SK-N-MC (cell line): ENCODE measurements at regions not wholly inside any gene's neighbourhood (a gene's known extent, or its start where the extent isn't known, plus 50 kb on each side); places are given as distances from the start of the nearest gene placed in this dataset.

Experiments
- EZH2 ChIP-seq: fragments of 200-600 bp; sonication (generic); IDR thresholded peaks from one replicate; pipeline ENCODE4 v1.6.1; 2017; ENCODE audit warnings: antibody characterized with exemption
- POLR2AphosphoS5 ChIP-seq: IDR thresholded peaks from 2 replicates; pipeline ENCODE4 v1.6.1; 2012; ENCODE audit warnings: mild to moderate bottlenecking, low read depth, low read length, borderline replicate concordance

- TF ChIP-seq POLR2AphosphoS5 (no peak), EZH2 (no peak)
Measured at GRCh38 chr9:29976981-29977380, 2403.7 kb upstream of the C9orf72 start.
